Tibial nerve (tissue), 4 donors: ENCODE measurements at regions not wholly inside any gene's neighbourhood (a gene's known extent, or its start where the extent isn't known, plus 50 kb on each side); places are given as distances from the start of the nearest gene placed in this dataset.

Source experiments
- EP300 ChIP-seq, 2 donors: sonication (generic); formaldehyde crosslinking; IDR thresholded peaks; one replicate each; pipeline ENCODE4 v1.6.1; 2017; ENCODE audit warnings: antibody characterized with exemption in 2 of 2, mild to moderate bottlenecking in 1 of 2
- TF ChIP-seq, protein P1 (sequence below), 5 experiments: fragments of 200-600 bp in 3 of 5; fragments of 450-650 bp in 2 of 5; sonication (generic) in 3 of 5; IDR thresholded peaks; one replicate each; pipeline ENCODE4 v1.5.1; 2016 to 2019; ENCODE audit warnings: antibody characterized with exemption in 5 of 5, mild to moderate bottlenecking in 3 of 5, moderate library complexity in 2 of 5

DNA sequence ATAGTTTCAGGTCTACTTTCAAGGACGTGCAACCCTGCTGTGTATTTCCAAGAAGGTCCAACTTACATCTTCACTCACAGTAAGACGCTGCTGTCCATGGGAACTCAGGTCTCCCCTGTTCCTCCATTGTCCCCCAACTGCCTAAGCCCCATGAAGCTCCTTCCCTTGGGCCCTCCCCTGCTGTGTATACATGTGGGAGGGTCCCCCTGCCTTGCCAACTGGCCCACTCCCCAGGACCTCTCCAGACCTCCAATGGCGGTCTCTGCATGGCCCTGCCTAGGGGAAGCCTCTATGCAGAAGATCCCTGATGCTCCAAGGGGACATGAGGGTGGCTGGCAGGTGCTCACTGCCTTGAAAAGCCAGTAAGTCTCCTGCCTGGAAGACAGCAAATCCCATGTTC is 186.7 kb upstream of the CST7 start:
- TF ChIP-seq, protein P1, sequence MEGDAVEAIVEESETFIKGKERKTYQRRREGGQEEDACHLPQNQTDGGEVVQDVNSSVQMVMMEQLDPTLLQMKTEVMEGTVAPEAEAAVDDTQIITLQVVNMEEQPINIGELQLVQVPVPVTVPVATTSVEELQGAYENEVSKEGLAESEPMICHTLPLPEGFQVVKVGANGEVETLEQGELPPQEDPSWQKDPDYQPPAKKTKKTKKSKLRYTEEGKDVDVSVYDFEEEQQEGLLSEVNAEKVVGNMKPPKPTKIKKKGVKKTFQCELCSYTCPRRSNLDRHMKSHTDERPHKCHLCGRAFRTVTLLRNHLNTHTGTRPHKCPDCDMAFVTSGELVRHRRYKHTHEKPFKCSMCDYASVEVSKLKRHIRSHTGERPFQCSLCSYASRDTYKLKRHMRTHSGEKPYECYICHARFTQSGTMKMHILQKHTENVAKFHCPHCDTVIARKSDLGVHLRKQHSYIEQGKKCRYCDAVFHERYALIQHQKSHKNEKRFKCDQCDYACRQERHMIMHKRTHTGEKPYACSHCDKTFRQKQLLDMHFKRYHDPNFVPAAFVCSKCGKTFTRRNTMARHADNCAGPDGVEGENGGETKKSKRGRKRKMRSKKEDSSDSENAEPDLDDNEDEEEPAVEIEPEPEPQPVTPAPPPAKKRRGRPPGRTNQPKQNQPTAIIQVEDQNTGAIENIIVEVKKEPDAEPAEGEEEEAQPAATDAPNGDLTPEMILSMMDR (IDR thresholded peaks at IDR 0.05): no peak
- TF ChIP-seq EP300 (IDR thresholded peaks at IDR 0.05): no peak
